ENCODE measurements at regions not wholly inside any gene's neighbourhood (a gene's known extent, or its start where the extent isn't known, plus 50 kb on each side); places are given as distances from the start of the nearest gene placed in this dataset.

DNA sequence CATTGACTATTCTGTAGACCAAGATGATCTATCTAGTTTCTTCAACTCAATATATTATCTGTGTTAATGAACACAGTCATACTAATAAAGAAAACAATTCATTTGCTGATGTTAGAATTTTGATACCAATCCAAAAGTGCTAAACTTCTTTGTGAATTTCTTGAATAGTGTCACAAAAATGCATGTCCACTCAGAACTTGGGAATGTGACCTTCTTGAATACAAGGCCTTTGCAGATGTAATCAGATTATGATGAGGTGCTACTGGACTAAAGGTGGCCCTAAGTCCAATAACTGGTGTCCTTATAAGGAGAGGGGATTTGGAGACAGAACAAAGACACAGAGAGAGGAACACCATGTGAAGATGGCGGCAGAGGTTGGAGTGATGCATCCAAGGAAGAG is 305.8 kb upstream of the ZP4 start:
- DNase-seq (ENCODE audit: low spot score), result no peak

DNA sequence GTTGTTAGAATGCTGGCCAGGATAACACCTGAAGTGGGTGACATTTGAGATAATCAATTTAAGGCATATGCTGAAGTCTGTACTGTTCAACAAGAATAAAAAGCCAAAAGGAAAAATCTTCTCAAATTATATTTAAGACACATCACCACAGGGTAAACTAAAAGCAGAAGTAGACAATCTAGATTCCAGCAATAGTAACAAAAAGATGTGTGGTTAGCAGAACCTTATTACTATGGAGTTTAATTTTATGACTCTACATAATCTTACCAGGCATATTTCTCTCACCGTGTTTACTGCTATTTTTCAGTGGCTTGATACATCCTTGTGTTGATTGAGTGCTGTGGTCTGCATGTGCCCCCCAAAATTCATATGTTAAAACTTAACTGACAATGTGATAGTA is 300.4 kb upstream of the ZP4 start:
- no peak for DNase-seq (ENCODE audit: low spot score)

DNA sequence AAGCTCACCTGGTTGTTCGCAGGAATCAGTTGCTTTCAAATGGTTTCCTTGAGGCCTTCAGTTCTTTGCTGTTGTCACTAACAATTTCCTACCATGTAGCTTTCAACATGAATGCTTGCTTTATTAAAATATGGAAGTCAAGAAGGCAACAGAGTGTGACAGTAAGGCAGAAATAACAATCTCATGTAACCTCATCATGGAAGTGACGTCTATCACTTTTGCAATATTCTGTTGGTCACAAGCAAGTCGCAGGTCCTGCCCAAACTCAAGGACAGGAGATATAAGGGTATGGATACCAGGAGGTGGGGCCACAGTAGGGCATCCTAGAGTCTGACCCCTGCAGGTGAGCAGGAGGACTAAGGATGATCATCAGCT is 296.8 kb upstream of the ZP4 start:
- no peak for DNase-seq (ENCODE audit: low spot score)

DNA sequence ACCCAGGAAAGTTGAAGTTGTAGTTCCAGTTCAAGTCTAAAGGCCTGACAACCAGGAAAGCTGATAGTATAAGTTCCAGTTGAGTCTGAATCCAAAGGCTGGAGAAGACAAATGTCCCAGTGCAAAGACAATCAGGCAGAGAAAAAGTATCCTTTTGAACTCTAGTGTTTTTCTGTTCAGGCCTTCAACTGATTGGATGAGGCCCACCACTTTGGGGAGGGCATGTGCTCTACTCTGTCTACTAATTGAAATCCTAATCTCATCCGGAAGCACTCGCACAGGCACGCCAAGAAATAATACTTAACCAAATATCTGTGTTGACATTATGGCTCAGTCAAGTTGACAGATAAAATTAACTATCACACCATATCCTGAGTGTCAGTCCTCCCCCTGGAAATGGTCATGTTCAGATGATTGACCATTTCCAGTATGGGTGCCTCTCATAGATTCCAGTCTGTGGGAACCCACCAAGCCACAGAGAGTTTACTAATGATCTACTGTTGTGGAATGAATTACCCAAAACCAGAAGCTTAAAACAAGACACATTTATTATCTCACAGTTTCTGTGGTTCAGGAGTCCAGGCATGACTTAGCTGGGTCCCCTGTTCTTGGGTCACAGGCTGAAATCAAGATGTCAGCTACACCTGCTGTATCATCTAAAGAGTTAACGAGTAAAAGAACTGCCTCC is 296.3 kb upstream of the ZP4 start:
- DNase-seq (ENCODE audit: low spot score), result no peak

DNA sequence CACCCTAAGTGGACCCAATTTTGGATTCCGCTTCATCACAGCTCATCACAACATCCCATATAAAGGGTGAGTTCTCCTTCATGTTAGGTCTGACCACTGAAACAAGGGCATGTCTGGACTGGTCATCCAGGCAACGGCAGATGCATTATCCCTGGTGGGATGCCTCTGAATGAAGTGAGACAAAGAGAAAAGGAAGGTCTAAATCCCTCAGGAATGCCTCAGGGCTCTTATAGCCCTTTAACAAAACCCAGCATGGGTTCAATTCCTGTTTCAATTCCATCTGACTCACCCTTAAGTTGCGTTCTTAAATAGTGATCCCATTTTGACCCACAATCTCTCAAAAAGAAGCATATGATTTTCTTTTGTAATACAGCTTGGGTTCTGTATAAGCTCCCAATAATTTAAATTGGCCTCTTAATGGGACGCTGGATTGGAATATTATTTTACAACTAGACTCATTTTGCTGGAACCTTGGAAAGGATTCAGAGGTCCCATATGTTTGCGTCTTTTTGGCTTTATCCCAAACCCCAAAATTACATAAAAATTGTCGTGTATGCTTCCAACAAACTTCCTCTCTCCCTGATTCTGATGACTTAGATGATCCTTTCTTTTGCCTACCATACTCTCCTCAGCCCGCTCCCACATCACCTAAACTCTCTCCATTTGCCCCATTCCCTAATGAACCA is 287.4 kb upstream of the ZP4 start:
- DNase-seq (ENCODE audit: low spot score), result no peak

DNA sequence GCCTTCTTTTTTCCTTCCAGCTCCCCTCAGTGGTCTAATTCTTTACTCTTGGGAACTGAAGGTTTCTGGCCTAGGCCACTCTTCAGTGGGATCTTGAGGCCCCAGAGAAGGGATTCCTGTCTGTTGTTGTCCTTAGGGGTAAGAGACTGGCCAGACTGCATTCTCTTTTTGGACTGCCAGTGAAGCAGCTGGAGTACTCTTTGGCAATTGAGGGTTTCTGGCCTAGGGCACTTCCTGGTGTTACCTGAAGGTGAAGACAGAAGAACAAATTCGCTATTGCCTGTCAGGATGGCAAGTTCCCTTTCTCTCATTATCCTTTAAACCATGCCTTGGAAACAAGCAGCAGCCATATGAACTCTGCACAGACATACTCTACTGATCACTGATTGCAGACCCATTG is 286.6 kb upstream of the ZP4 start:
- DNase-seq (ENCODE audit: low spot score), result no peak

DNA sequence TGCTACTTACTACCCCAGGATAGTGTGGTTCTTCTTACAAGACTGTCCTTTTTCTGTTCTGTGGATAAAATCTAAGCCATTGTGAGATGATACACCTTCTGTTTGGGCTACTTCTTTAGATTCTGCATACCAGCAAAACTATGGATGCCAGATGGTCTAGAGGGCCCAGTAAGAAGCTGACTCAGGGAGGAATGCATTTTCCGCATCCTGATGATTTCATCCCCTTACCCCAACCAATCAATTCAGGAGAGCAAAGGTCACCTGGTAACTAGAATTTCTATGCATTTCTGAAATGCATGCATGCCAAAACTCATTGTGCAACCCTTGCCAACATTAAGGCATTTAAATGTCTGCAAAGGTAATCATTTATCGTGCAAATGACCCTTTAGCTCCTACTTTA is 285.7 kb upstream of the ZP4 start:
- no peak for DNase-seq (ENCODE audit: low spot score)

DNA sequence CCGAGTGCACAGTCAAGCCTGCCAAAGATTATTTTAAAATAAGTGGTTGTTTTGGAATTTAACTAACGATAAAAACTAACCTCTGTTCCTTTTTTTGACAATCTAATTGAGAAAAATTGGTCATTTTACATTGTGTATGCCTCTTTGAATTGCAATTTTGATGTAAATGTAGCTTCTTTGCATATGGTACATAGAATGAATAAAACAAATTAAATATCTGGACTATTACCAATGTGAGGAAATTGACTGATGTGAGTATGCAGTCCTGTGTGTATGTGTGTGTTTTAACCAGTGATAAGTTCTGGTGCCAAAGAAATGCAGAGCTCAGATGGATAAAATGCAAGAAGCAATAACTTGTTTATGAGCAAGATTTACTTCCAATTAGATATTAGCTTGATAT is 281.3 kb upstream of the ZP4 start:
- no peak for DNase-seq (ENCODE audit: low spot score)

DNA sequence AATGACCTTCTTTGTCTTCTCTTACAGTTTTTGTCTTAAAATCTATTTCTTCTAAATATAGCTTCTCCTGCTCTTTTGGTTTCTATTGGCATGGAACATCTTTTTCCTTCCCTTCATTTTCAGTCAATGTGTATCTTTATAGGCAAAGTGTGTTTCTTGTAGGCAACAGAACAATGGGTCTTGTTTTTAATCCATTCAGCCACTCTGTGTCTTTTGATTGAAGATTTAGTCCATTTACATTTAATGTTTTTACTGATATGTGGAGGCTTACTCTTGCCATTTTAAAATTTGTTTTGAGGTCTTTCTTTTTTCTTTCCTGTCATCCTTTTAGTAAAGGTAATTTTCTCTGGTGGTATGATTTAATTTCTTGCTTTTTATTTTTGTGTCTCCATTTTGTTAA is 271.2 kb upstream of the ZP4 start:
- DNase-seq (ENCODE audit: low spot score), result no peak

DNA sequence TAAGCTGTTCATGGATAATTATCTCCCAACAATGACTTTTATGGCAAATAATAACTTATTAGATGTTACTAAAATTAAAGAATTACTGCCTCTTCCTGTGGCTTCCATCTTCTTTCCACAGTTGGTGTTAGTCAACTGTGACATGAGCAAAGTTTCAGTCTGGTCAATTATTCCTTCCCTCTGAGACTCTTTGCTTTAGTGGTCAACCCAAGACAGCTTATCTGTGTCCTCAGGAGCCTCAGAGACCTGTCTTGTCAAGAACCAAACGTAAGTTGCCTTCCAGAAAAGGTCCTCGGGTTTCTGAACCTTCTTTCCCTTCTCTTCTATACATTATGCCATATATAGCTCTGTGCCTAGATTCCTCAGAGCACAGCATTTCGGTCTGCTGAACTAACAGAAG is 263.2 kb upstream of the ZP4 start:
- no peak for DNase-seq (ENCODE audit: low spot score)

DNA sequence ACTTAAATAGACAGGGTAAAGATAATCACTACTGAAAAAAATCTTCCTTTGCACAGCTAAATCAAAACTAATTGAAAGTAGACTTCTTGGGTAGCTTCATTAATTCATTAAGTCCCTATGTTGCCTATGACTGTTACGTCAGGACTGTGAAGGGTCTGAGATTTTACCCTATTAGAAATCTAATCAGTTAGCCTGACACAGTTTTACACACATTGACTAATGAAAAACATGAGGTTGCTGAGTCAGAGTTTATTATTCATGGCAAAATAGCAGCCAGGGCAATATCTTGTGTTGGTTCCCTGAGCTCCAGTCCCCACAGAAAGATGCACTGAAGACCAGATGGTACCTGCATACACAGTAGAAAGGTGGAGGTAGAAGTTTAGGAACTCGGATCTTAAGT is 262.5 kb upstream of the ZP4 start:
- DNase-seq (ENCODE audit: low spot score), result no peak

DNA sequence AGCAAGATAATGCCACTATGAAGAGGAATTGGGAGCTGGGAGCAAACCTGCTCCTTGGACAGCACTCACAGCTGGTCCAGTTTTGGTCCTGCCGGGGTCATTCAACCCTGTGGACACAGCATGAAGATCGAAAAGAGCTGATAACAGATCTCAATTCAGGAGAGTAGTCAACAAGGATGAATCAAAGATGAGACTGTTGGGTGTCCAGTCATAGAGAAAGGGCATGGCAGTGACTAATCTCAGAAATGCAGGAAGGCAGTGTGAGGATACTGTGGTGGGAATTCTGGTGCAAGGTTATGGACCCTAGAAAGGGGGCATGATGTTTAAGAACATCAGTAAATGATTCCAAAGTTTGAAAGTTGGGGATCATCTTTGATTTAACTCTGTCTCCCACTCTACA is 261.4 kb upstream of the ZP4 start:
- DNase-seq (ENCODE audit: low spot score), result no peak

DNA sequence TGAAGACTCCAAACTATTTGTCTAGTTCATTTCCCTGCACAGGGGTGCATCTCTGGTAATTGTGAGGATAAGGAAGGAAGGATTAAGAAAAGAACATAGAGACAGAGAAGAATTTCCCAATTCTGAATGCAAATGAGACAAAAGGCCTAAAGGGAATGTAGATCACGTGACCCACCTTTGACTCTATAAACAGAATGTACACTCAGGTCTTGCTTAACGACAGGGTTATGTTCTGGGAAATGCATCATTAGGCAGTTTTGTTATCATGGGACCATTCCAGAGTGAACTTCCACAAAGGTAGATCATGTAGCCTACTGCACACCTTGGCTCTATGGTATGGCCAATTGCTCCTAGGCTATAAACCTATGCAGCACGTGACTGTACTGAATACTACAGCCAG is 252.3 kb upstream of the ZP4 start:
- no peak for DNase-seq (ENCODE audit: low spot score)

DNA sequence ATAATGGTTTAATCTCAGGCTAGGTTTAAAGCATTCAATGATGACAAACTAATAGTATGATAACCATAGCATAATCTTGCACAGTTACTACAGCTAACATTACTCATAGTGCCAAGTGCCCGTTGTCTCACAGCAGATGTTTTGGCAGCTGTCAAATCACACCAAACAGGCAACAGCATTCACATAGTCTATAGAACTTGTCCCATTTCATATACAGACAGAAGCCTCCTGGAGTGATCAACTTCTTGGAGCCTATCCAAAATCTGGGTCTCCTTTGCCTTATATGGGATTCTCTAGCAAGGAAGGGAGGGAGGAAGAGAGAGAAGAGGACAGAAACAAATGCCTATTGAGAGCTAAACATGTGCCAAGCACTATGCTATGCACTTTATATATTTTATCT is 250.6 kb upstream of the ZP4 start:
- no peak for DNase-seq (ENCODE audit: low spot score)

DNA sequence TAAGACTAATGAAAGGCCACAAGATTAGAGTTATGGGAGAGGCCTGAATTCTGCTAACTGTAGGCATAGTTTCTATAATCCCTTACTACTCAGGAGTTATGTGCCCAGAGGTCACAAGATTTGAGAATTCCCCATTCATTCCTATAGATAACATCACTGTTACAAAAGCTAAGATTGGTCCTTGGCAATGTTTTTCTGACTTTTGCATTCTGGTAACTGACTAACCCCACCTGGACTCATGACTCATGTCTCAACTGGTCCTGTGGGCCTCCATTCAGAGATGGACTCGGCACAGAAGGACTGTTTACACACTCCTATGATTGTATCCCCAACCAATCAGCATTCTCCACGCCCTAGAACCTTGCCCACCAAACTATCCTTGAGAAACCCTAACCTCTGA is 249.0 kb upstream of the ZP4 start:
- DNase-seq (ENCODE audit: low spot score), result no peak

DNA sequence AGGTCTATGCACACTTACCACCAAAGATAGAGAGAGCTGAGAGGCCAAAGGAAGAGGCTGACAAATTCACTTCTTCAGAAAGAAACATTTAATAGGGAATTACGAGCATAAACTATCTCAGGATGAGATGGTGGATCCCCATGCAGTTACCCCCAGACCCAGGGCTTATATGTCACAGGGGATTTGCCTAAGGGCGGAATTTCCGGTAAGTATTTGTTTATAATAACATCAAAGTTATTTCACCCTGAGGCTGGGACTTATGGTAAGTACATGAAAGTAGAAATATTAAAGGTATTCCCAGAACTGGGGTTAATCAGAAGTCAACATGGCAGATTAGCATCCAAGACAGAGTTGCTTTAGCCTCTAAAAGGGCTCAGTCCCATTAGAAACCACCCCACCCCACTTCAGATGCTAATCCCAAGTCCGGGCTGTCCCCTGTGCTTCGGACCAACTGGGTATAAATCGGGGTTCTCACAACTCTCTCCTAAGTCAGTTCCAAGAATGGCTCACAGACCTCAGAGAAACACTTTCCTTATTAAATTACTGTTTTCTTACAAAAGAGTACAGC is 247.4 kb upstream of the ZP4 start:
- DNase-seq (ENCODE audit: low spot score), result no peak

DNA sequence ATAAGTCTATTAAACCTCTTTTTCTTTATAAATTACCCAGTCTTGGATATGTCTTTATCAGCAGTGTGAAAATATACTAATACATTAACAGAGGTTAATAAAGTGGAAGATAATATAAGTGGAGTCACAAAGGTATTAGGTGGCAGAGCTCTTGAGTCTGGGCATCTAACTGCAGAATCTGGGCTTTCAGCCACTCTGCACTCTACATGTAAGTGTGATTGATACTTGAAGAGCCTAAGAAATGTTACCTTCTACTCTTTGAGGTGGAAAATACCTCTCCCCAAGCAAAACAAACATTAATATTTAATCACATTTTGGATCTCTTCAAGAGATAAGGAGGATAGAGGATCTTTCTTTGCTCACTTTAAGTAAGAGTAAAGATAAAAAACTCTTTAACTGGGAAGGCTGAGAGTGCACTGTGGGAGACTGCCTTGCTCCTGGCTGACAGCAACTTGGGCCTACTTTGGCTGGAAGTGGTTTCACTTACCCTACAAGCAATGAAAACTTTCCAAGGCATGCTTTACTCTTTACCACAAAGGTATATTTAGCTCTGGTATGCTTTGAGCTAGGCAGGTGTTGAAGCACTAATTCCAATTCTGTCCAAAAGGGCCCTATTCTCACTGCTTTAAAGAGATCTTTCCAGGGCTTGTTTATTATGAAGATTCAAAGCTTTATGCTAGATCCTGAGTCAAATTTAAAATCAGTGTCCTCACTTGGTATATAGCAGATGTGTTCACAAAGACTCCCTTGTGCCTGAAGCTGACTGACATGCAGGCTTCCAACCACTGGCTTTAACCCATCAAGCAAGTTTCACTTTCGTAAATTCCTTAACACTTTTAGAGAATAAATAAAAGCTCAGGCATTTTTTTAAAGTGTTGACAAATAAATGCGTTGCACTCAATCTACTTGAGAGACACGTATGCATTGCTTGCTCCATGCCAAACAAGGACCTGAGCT is 245.3 kb upstream of the ZP4 start:
- no peak for DNase-seq (ENCODE audit: low spot score)

DNA sequence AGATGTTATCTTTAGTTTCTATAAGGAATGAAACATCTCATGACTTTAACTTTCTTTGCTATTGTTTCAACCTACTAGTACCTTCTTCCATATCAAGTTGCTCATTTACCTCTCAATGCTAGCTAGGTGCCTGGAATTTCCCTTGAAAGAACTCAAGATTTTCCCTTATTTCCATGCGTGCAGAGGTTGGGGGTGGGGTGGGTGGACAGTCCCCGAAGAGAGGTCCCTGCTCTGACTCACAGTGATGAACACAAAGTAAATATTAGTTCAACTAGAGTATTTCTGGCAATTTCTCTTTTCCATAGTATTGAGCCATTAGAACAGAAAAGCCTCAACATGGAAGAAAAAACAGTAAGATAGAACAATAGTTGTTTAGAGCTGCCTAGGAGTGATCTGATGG is 239.0 kb upstream of the ZP4 start:
- DNase-seq (ENCODE audit: low spot score), result no peak

DNA sequence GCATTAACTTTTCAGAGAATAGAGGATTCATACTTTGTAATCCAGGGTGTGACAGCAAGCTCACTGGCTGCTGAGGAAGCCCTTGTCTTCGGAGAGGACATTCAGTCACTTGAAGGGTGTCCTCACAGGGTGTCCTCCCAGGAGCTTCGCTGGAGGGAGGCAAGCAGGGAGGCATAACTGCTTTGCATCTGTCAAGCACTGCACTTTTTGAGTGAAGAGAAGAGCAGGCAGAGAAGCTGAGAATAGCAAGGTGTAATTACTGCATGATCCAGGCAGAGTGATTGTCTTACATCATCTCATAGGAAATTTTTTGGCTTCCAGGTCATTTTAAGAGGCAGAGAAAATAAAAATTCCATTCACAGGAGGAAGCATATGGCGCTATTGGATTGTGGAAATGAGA is 232.5 kb upstream of the ZP4 start:
- DNase-seq (ENCODE audit: low spot score), result no peak

DNA sequence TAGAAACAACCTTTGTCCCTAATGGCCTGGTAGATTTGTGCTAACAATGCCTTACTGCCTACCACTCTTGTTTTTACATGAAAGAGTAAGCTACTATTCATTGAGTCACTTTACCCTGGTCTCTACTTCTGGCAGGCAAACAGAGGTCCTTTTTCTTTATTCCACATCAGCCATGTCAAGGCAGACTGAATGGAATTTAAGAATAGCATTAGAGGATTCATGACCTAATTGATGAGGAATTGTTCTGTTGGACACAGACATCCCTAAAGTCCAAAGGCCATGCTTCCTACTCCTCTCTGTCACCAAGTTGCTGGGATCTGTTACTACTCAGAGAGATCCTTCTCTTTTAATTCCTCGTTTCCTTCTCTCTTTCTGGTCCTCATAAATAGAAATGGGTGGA is 229.1 kb upstream of the ZP4 start:
- DNase-seq (ENCODE audit: low spot score), result no peak

DNA sequence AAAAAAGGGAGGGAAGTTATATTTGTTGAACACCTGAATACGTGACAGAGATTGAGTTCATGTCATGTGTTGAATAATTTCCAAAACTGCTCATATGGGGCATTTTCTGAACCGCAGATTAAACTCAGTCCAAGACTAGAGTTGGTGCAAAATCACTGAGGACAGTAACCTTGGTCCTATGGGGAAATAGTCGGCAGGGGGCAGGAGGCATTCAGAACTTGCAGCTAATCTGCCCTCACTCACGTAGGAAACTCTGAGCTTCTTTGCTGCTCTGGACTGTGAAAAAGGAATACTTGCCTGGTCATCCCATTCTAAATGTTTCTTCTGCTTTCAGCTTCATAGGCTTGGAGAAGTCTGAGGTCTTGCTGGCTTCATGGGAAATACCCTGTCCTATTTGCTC is 228.3 kb upstream of the ZP4 start:
- DNase-seq (ENCODE audit: low spot score), result no peak

DNA sequence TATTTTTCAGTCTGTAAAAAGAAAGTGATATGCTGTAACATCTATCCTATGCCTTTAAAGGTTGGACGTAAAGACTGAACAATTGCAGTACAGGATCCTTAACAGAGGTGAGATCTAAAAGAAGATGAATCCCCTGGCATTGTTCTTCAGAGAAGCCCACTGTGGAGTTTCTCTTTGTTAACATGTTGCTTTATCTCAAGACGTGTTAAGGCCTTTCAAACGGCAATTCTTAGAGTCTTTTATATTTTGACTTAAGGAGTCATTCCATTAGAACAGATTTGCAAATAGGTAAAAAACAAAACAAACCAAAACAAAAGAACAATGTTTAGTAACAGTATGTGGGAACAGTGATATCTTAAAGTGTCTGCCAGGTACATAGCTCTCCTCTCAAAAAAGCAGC is 225.1 kb upstream of the ZP4 start:
- DNase-seq (ENCODE audit: low spot score), result no peak

All from CD4-positive, alpha-beta T cell treated with Interleukin-15 for 4 hours (primary cell).